ENCODE measurements at regions not wholly inside any gene's neighbourhood (a gene's known extent, or its start where the extent isn't known, plus 50 kb on each side); places are given as distances from the start of the nearest gene placed in this dataset.
"Not testable (repeated sequence)": the region's sequence is repeated elsewhere in the genome, so short reads cannot be mapped to it uniquely, and the experiment has no call there.

DNA sequence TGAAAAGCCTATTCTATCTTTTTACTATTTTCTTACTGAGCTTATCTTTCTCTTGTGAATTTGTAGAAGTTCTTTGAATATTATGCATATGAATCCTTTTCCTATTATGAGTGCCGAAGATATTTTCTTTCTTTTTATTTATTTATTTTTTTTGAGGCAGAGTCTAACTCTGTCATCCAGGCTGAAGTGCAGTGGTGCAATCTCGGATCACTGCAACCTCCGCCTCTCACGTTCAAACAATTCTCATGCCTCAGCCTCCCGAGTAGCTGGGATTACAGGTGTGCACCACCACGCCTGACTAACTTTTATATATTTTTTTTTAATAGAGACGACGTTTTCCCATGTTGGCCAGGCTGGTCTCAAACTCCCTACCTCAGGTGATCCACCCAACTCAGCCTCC, 109.8 kb downstream of the RHOU start:
- DNase-seq (ENCODE audit: extremely low read depth, low read depth), result no peak
- TF ChIP-seq, protein P1, sequence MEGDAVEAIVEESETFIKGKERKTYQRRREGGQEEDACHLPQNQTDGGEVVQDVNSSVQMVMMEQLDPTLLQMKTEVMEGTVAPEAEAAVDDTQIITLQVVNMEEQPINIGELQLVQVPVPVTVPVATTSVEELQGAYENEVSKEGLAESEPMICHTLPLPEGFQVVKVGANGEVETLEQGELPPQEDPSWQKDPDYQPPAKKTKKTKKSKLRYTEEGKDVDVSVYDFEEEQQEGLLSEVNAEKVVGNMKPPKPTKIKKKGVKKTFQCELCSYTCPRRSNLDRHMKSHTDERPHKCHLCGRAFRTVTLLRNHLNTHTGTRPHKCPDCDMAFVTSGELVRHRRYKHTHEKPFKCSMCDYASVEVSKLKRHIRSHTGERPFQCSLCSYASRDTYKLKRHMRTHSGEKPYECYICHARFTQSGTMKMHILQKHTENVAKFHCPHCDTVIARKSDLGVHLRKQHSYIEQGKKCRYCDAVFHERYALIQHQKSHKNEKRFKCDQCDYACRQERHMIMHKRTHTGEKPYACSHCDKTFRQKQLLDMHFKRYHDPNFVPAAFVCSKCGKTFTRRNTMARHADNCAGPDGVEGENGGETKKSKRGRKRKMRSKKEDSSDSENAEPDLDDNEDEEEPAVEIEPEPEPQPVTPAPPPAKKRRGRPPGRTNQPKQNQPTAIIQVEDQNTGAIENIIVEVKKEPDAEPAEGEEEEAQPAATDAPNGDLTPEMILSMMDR (IDR thresholded peaks at IDR 0.05; ENCODE audit: low read depth, low read length, missing control alignments), result no peak
- H3K4me3 ChIP-seq (replicated peaks; ENCODE audit: low read depth, low read length), result no peak overlapping the region

DNA sequence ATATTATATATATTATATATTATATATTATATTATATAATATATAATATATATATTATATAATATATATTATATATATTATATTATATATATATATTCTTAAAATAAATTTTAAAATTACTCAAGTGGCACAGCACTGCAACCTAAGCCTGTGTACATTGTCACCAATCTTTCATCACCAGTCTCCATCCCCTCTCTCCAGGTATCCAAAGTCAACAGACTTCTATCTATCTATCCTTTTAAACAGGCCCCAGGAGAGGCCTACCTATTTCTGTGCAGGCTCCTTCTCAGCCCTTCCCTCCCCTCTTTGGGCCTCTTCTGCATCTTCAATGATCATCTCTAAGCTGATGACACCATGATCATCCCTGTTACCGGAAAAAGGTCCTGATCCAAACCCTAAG, 111.7 kb downstream of the RHOU start:
- DNase-seq (ENCODE audit: extremely low read depth, low read depth), result no peak
- TF ChIP-seq, protein P1 (IDR thresholded peaks at IDR 0.05; ENCODE audit: low read depth, low read length, missing control alignments), result no peak
- H3K4me3 ChIP-seq (replicated peaks; ENCODE audit: low read depth, low read length), result no peak overlapping the region

DNA sequence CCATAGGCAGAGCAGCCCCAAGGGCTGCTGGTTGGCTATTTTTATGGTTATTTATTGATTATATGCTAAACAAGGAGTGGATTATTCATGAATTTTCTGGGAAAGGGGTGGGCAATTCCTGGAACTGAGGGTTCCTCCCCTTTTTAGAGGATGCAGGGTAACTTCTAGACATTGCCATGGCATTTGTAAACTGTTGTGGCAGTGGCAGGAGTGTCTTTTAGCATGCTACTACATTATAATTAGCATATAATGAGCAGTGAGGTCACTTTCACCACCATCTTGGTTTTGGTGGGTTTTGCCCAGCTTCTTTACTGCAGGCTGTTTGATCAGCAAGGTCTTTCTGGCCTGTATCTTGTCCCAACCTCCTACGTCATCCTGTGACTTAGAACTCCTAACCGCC, 112.2 kb downstream of the RHOU start:
- H3K4me3 ChIP-seq (replicated peaks; ENCODE audit: low read depth, low read length); DNase-seq (ENCODE audit: extremely low read depth, low read depth): not testable (repeated sequence)

DNA sequence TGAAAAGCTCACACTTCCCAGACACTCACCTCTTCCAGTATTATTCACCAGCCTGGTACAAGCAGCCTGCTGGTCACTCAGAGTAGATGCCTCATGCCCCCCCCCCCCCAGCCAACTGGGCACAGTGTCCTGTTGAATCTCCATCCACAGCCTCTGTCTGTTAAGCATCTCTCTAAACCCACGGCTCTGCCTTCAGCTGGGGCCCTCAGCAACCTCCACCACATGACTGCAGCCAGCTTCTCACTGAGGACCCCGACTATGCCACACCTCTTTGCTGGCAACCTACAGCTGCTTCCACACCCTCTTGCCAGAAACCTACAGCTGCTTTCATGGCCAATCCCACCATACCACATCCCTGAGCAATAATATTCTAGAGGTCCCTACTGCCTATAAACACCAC, 113.1 kb downstream of the RHOU start:
- no peak overlapping the region for H3K4me3 ChIP-seq (replicated peaks; ENCODE audit: low read depth, low read length)
- no peak for DNase-seq (ENCODE audit: extremely low read depth, low read depth)
- TF ChIP-seq, protein P1 (IDR thresholded peaks at IDR 0.05; ENCODE audit: low read depth, low read length, missing control alignments), result no peak

DNA sequence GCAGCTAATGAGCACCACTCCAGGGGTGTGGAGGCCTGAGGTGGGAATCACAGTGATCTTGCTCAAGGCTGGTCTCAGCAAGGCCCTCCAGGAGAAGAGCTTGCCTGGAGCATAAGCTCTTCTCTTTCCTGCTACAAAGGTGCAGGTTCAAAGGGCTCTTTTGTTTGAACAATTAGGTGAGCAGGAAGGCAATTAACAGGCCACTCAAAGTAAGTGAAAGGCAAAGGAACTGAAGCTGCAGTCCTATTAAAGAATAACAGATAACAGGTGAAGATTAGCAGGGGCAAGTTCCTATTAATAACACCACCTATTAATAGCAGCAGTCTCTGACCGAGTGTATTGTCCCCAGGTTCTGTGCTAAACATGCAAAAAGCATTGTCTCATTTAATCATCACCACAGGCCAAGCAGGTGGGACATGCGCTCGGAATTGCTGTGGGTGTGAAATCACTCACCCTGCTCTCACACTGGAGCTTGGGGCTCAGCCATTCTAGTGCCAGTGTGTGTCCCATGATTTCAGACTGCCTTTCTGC, 113.8 kb downstream of the RHOU start:
- H3K4me3 ChIP-seq (replicated peaks; ENCODE audit: low read depth, low read length), result no peak overlapping the region
- TF ChIP-seq, protein P1 (IDR thresholded peaks at IDR 0.05; ENCODE audit: low read depth, low read length, missing control alignments), result no peak
- no peak for DNase-seq (ENCODE audit: extremely low read depth, low read depth)

DNA sequence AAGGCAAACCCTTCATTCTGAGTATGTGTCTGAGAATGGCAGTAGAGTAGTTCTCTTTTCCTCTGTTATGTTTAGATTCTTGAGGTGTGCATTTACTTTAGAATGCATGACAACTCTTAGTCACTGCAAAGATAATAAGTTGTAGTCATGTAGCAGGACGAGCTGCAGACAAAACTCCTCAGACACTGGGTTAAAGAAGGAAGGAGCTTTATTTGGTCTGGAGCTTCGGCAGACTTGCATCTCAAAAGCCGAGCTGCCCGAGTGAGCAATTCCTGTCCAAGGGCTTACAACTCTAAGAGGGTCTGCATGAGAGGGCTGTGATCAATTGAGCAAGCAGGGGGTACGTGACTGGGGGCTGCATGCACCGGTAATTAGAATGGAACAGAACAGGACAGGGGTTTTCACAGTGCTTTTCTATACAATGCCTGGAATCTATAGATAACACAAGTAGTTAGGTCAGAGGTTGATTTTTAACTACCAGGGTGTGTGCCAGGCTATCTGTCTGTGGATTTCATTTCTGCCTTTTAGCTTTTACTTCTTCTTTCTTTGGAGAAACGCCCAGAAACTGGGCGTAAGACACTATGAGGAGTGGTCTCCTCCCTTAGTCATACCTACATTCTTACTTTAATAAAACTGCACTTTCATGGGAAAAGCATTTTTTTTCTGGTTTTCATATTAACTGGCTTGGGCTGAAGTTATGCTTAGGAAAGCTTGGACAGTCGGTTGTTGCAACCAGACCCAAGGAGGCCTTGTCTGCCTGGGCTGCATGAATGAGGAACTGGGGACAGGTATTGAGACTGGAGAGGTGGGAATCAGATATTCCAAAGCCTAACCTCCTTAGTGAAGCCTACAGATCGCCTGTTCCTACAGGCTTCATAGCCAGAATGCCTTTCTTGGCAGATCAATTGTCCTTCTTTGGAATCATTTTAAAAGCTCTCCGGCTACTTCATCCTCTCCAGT, 115.1 kb downstream of the RHOU start:
- no peak overlapping the region for H3K4me3 ChIP-seq (replicated peaks; ENCODE audit: low read depth, low read length)
- DNase-seq (ENCODE audit: extremely low read depth, low read depth), result no peak
- TF ChIP-seq, protein P1 (IDR thresholded peaks at IDR 0.05; ENCODE audit: low read depth, low read length, missing control alignments), result no peak

DNA sequence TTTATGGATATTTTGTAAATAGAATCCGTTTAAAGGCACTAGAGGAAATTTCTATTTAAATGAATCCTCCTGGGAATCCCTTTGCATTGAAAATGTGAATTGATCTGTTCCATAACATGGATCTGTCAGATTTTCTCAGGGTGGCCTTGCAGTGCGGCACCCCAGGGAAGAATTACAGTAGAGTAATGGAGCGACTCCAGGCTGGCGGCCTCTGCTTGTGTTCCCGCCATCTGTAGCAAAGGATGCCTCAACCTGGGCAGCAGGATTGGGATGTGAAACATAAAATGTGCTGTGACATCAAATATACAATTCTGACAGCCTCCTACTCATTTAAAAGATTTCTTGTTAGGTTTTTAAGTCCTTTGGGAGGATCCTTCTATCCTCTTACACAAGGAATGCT, 115.9 kb downstream of the RHOU start:
- DNase-seq (ENCODE audit: extremely low read depth, low read depth), result no peak
- no peak overlapping the region for H3K4me3 ChIP-seq (replicated peaks; ENCODE audit: low read depth, low read length)
- TF ChIP-seq, protein P1 (IDR thresholded peaks at IDR 0.05; ENCODE audit: low read depth, low read length, missing control alignments), result no peak

Data from HFF-Myc (cell line).